ENCODE measurements at regions not wholly inside any gene's neighbourhood (a gene's known extent, or its start where the extent isn't known, plus 50 kb on each side); places are given as distances from the start of the nearest gene placed in this dataset.

GRCh38 chr15:100728371-100729201 lies 126.2 kb downstream of the ASB7 start:
- TF ChIP-seq SUZ12 (IDR thresholded peaks at IDR 0.05; ENCODE audit: low read length) (no peak), SIN3A (conservative IDR thresholded peaks at IDR 0.05 in 1 of 2, IDR thresholded peaks at IDR 0.05 in 1 of 2; ENCODE audit: low read depth in 1 of 2, low read length in 2 of 2) (no peak), CTCF (IDR thresholded peaks at IDR 0.05; ENCODE audit: control extremely low read depth in 1 of 3, insufficient read depth in 1 of 3, low read depth in 1 of 3, low read length in 3 of 3) (peak in 1 of 3 experiments; percentile 2; a peak in 1 of 4 replicates), ATF2 (IDR thresholded peaks at IDR 0.05; ENCODE audit: low read length) (no peak), POLR2AphosphoS5 (IDR thresholded peaks at IDR 0.05; ENCODE audit: low read depth, low read length) (no peak), YY1 (IDR thresholded peaks at IDR 0.05; ENCODE audit: low read depth, low read length) (no peak), MAX (IDR thresholded peaks at IDR 0.05) (no peak), POLR2A (IDR thresholded peaks at IDR 0.05; ENCODE audit: control extremely low read depth in 1 of 2, low read depth in 2 of 2, low read length in 2 of 2) (no peak), SRF (IDR thresholded peaks at IDR 0.05; ENCODE audit: low read depth, low read length) (no peak), EP300 (IDR thresholded peaks at IDR 0.05; ENCODE audit: borderline replicate concordance in 1 of 2, low read depth in 2 of 2, low read length in 2 of 2) (no peak)

Measured in H1 (cell line).